Peyer's patch (tissue), 4 donors: ENCODE measurements at regions not wholly inside any gene's neighbourhood (a gene's known extent, or its start where the extent isn't known, plus 50 kb on each side); places are given as distances from the start of the nearest gene placed in this dataset.

ENCODE experiments used
- DNase-seq, 3 donors: peaks; one replicate each; pipeline ENCODE4 v3.0.0-alpha.2; 2017 to 2019
- H3K27ac ChIP-seq, 4 donors: fragments of 200-600 bp; sonication (generic); one replicate each; pipeline ENCODE4 v1.5.1; 2016 to 2019
- H3K27me3 ChIP-seq, 2 donors: fragments of 200-600 bp; sonication (generic); one replicate each; pipeline ENCODE4 v1.5.1; 2019
- H3K36me3 ChIP-seq, 3 donors: fragments of 200-600 bp; sonication (generic); one replicate each; pipeline ENCODE4 v1.5.1; 2016 to 2019
- H3K4me1 ChIP-seq, 4 donors: fragments of 200-600 bp; sonication (generic); one replicate each; pipeline ENCODE4 v1.5.1; 2016 to 2019
- H3K4me3 ChIP-seq, 4 donors: fragments of 200-600 bp; sonication (generic); 1 replicate in 3 of 4; 2 replicates in 1 of 4; pipeline ENCODE4 v1.5.1; 2016 to 2019; ENCODE audit warnings: mild to moderate bottlenecking in 1 of 4
- H3K9me3 ChIP-seq, 4 donors: fragments of 200-600 bp; sonication (generic); one replicate each; pipeline ENCODE4 v1.5.1; 2016 to 2019; ENCODE audit warnings: mild to moderate bottlenecking in 1 of 4
- CTCF ChIP-seq, 6 experiments: fragments of 450-650 bp in 4 of 6; fragments of 200-600 bp in 2 of 6; sonication (generic) in 1 of 6; IDR thresholded peaks; one replicate each; pipeline ENCODE4 v1.5.1; 2017 to 2019; ENCODE audit warnings: antibody characterized with exemption in 6 of 6, mild to moderate bottlenecking in 3 of 6, moderate library complexity in 1 of 6
- POLR2A ChIP-seq, 2 donors: fragments of 450-650 bp; IDR thresholded peaks; one replicate each; pipeline ENCODE4 v1.5.1; 2017; ENCODE audit warnings: antibody characterized with exemption in 2 of 2, mild to moderate bottlenecking in 2 of 2, moderate library complexity in 2 of 2

GRCh38 chr13:105719859-105720258 lies 815.6 kb downstream of the EFNB2 start:
- no peak overlapping the region for H3K27ac ChIP-seq
- DNase-seq = no peak
- no peak overlapping the region for H3K4me3 ChIP-seq
- H3K9me3 ChIP-seq = no peaks in the 10 kb centered on the region
- no peaks in the 10 kb centered on the region for H3K27me3 ChIP-seq
- H3K36me3 ChIP-seq = no peaks in the 10 kb centered on the region
- no peaks in the 10 kb centered on the region for H3K4me1 ChIP-seq
- no peak for TF ChIP-seq CTCF (IDR thresholded peaks at IDR 0.05)
- TF ChIP-seq POLR2A (IDR thresholded peaks at IDR 0.05) = no peak

- H3K4me1 ChIP-seq = no peaks in the 10 kb centered on the region
- no peak for DNase-seq
- no peak for TF ChIP-seq CTCF (IDR thresholded peaks at IDR 0.05)
- TF ChIP-seq POLR2A (IDR thresholded peaks at IDR 0.05) = no peak
- no peaks in the 10 kb centered on the region for H3K9me3 ChIP-seq
- H3K27ac ChIP-seq = no peak overlapping the region
- H3K27me3 ChIP-seq = no peaks in the 10 kb centered on the region
- H3K4me3 ChIP-seq = no peak overlapping the region
- no peaks in the 10 kb centered on the region for H3K36me3 ChIP-seq
Measured at GRCh38 chr13:105709181-105709580, 826.3 kb downstream of the EFNB2 start.

GRCh38 chr13:105703843-105704242 lies 831.6 kb downstream of the EFNB2 start:
- no peak overlapping the region for H3K4me3 ChIP-seq
- no peak overlapping the region for H3K27ac ChIP-seq
- no peaks in the 10 kb centered on the region for H3K36me3 ChIP-seq
- H3K4me1 ChIP-seq = no peaks in the 10 kb centered on the region
- no peaks in the 10 kb centered on the region for H3K27me3 ChIP-seq
- TF ChIP-seq POLR2A (IDR thresholded peaks at IDR 0.05) (no peak), CTCF (IDR thresholded peaks at IDR 0.05) (no peak)
- no peak for DNase-seq
- H3K9me3 ChIP-seq = no peaks in the 10 kb centered on the region

- TF ChIP-seq POLR2A (IDR thresholded peaks at IDR 0.05) = no peak
- Histone ChIP-seq H3K27me3 (no peaks in the 10 kb centered on the region), H3K9me3 (no peaks in the 10 kb centered on the region), H3K27ac (no peak overlapping the region), H3K4me1 (no peaks in the 10 kb centered on the region), H3K4me3 (no peak overlapping the region), H3K36me3 (no peaks in the 10 kb centered on the region)
- no peak for DNase-seq
Measured at GRCh38 chr13:105702441-105702840, 833.0 kb downstream of the EFNB2 start.

GRCh38 chr13:105692769-105693168 lies 842.7 kb downstream of the EFNB2 start:
- no peak overlapping the region for H3K27ac ChIP-seq
- H3K4me1 ChIP-seq = no peaks in the 10 kb centered on the region
- H3K27me3 ChIP-seq = no peaks in the 10 kb centered on the region
- no peak for DNase-seq
- H3K4me3 ChIP-seq = no peak overlapping the region
- no peaks in the 10 kb centered on the region for H3K9me3 ChIP-seq
- no peaks in the 10 kb centered on the region for H3K36me3 ChIP-seq
- TF ChIP-seq POLR2A (IDR thresholded peaks at IDR 0.05) = no peak
- no peak for TF ChIP-seq CTCF (IDR thresholded peaks at IDR 0.05)

- Histone ChIP-seq H3K4me1 (no peaks in the 10 kb centered on the region), H3K27ac (no peak overlapping the region), H3K27me3 (no peaks in the 10 kb centered on the region), H3K4me3 (no peak overlapping the region), H3K36me3 (no peaks in the 10 kb centered on the region), H3K9me3 (no peaks in the 10 kb centered on the region)
- no peak for DNase-seq
- TF ChIP-seq POLR2A (IDR thresholded peaks at IDR 0.05) = no peak
- TF ChIP-seq CTCF (IDR thresholded peaks at IDR 0.05) = no peak
Measured at GRCh38 chr13:105684216-105684615, 851.2 kb downstream of the EFNB2 start.
